Sigmoid colon (tissue), 6 donors: ENCODE measurements at regions not wholly inside any gene's neighbourhood (a gene's known extent, or its start where the extent isn't known, plus 50 kb on each side); places are given as distances from the start of the nearest gene placed in this dataset.

ENCODE experiments used
- DNase-seq: peaks from one replicate; pipeline ENCODE4 v3.0.0-alpha.2; 2019
- H3K27ac ChIP-seq, 4 donors: fragments of 200-600 bp; sonication (generic); one replicate each; pipeline ENCODE4 v1.5.1; 2016 to 2019; ENCODE audit warnings: mild to moderate bottlenecking in 1 of 4
- H3K27me3 ChIP-seq, 3 donors: fragments of 200-600 bp; sonication (generic); one replicate each; pipeline ENCODE4 v1.5.1; 2019; ENCODE audit warnings: mild to moderate bottlenecking in 1 of 3
- H3K36me3 ChIP-seq, 4 donors: fragments of 200-600 bp; sonication (generic); one replicate each; pipeline ENCODE4 v1.5.1; 2016 to 2019
- H3K4me1 ChIP-seq, 4 donors: fragments of 200-600 bp; sonication (generic); one replicate each; pipeline ENCODE4 v1.5.1; 2017 to 2019
- H3K4me3 ChIP-seq, 4 donors: fragments of 200-600 bp; sonication (generic); one replicate each; pipeline ENCODE4 v1.5.1; 2017 to 2019; ENCODE audit warnings: mild to moderate bottlenecking in 2 of 4, moderate library complexity in 1 of 4
- H3K9me3 ChIP-seq, 4 donors: fragments of 200-600 bp in 3 of 4; sonication (generic) in 3 of 4; one replicate each; pipeline versions ENCODE4 v1.5.1 to v1.6.1; 2013 to 2019
- CTCF ChIP-seq, 4 experiments: fragments of 450-650 bp in 3 of 4; fragments of 200-600 bp in 1 of 4; IDR thresholded peaks; one replicate each; pipeline ENCODE4 v1.5.1; 2016 to 2019; ENCODE audit warnings: antibody characterized with exemption in 4 of 4, mild to moderate bottlenecking in 3 of 4, moderate library complexity in 2 of 4
- EP300 ChIP-seq, 4 donors: sonication (generic); formaldehyde crosslinking; IDR thresholded peaks; one replicate each; pipeline ENCODE4 v1.6.1; 2017; ENCODE audit warnings: antibody characterized with exemption in 4 of 4
- POLR2A ChIP-seq, 2 donors: fragments of 450-650 bp; IDR thresholded peaks; one replicate each; pipeline ENCODE4 v1.6.1; 2016; ENCODE audit warnings: antibody characterized with exemption in 2 of 2, mild to moderate bottlenecking in 2 of 2, moderate library complexity in 2 of 2
- POLR2AphosphoS5 ChIP-seq, 4 donors: sonication (generic); formaldehyde crosslinking; IDR thresholded peaks; one replicate each; pipeline ENCODE4 v1.6.1; 2017; ENCODE audit warnings: antibody characterized with exemption in 4 of 4
- WGBS, 2 donors: extraction: QIAGEN DNeasy Blood & Tissue Kit; methylation state at CpG; one replicate each; pipeline ENCODE4 v1.1.7; 2013; 5-methylcytosine and 5-hydroxymethylcytosine counted together
- intact Hi-C: fragments of 100-400 bp; cut with DNase I; formaldehyde crosslinking; loops from one replicate; pipeline ENCODE4 v1.15.1; 2023
- donor health status: healthy with polysubstance abuse.
- donor health status: healthy.

GRCh38 chr3:72371431-72371830 is 476.8 kb downstream of the SHQ1 start:
- no peak for DNase-seq
- Histone ChIP-seq H3K27me3 (no peaks in the 10 kb centered on the region), H3K4me3 (no peak overlapping the region), H3K27ac (no peak overlapping the region), H3K9me3 (no peaks in the 10 kb centered on the region), H3K4me1 (no peaks in the 10 kb centered on the region), H3K36me3 (no peaks in the 10 kb centered on the region)
- no peak for TF ChIP-seq POLR2AphosphoS5 (IDR thresholded peaks at IDR 0.05)
- TF ChIP-seq CTCF (IDR thresholded peaks at IDR 0.05): no peak
- intact Hi-C loops: no loop called here
- WGBS, 2 donors: 88 to 90% methylated on average over 7 of the region's 7 CpGs

- Histone ChIP-seq H3K27me3 (no peaks in the 10 kb centered on the region), H3K9me3 (no peaks in the 10 kb centered on the region), H3K4me3 (no peak overlapping the region), H3K27ac (no peak overlapping the region), H3K36me3 (no peaks in the 10 kb centered on the region), H3K4me1 (no peaks in the 10 kb centered on the region)
- 89% methylated on average over 11 of the region's 11 CpGs for WGBS, 2 donors
- DNase-seq: no peak
- no peak for TF ChIP-seq CTCF (IDR thresholded peaks at IDR 0.05)
- TF ChIP-seq POLR2AphosphoS5 (IDR thresholded peaks at IDR 0.05): no peak
- no peak for TF ChIP-seq EP300 (IDR thresholded peaks at IDR 0.05)
- TF ChIP-seq POLR2A (IDR thresholded peaks at IDR 0.05): no peak
- intact Hi-C loops: no loop called here
Measured at GRCh38 chr3:72370947-72371346, 477.3 kb downstream of the SHQ1 start.

GRCh38 chr3:72369681-72370080 is 478.6 kb downstream of the SHQ1 start:
- H3K27ac ChIP-seq: no peak overlapping the region
- no peaks in the 10 kb centered on the region for H3K4me1 ChIP-seq
- H3K27me3 ChIP-seq: no peaks in the 10 kb centered on the region
- WGBS, 2 donors: 97 to 98% methylated on average over 6 of the region's 6 CpGs
- no peak for DNase-seq
- no peaks in the 10 kb centered on the region for H3K36me3 ChIP-seq
- H3K9me3 ChIP-seq: no peaks in the 10 kb centered on the region
- H3K4me3 ChIP-seq: no peak overlapping the region
- TF ChIP-seq CTCF (IDR thresholded peaks at IDR 0.05): no peak
- TF ChIP-seq POLR2AphosphoS5 (IDR thresholded peaks at IDR 0.05): no peak
- no peak for TF ChIP-seq EP300 (IDR thresholded peaks at IDR 0.05)
- TF ChIP-seq POLR2A (IDR thresholded peaks at IDR 0.05): no peak
- intact Hi-C loops: no loop called here

GRCh38 chr3:72368331-72368975 is 479.8 kb downstream of the SHQ1 start:
- no peak for DNase-seq
- no peak for TF ChIP-seq POLR2A (IDR thresholded peaks at IDR 0.05)
- no peak for TF ChIP-seq EP300 (IDR thresholded peaks at IDR 0.05)
- no peak for TF ChIP-seq CTCF (IDR thresholded peaks at IDR 0.05)
- no peak for TF ChIP-seq POLR2AphosphoS5 (IDR thresholded peaks at IDR 0.05)
- intact Hi-C loops: no loop called here
- Histone ChIP-seq H3K9me3 (no peaks in the 10 kb centered on the region), H3K4me3 (no peak overlapping the region), H3K4me1 (no peaks in the 10 kb centered on the region), H3K27me3 (no peaks in the 10 kb centered on the region), H3K36me3 (no peaks in the 10 kb centered on the region), H3K27ac (no peak overlapping the region)
- WGBS, 2 donors: 94 to 95% methylated on average over 12 of the region's 12 CpGs

GRCh38 chr3:72361990-72362389 is 486.3 kb downstream of the SHQ1 start:
- Histone ChIP-seq H3K27ac (no peak overlapping the region), H3K27me3 (no peaks in the 10 kb centered on the region), H3K9me3 (no peaks in the 10 kb centered on the region), H3K4me3 (no peak overlapping the region), H3K36me3 (no peaks in the 10 kb centered on the region), H3K4me1 (no peaks in the 10 kb centered on the region)
- intact Hi-C loops: no loop called here
- 66 to 87% methylated on average over 2 of the region's 2 CpGs for WGBS, 2 donors
- no peak for DNase-seq
- TF ChIP-seq CTCF (IDR thresholded peaks at IDR 0.05) (no peak), POLR2AphosphoS5 (IDR thresholded peaks at IDR 0.05) (no peak), POLR2A (IDR thresholded peaks at IDR 0.05) (no peak), EP300 (IDR thresholded peaks at IDR 0.05) (no peak)
